Heart left ventricle (tissue), 16 donors: ENCODE measurements at regions not wholly inside any gene's neighbourhood (a gene's known extent, or its start where the extent isn't known, plus 50 kb on each side); places are given as distances from the start of the nearest gene placed in this dataset.

Experiments used
- ATAC-seq, 4 donors: fragments of 200-7000 bp; cut with Tn5 transposase; one replicate each; pipeline ENCODE4 v1.9.1; 2020 to 2022; ENCODE audit warnings: moderate library complexity in 4 of 4, mild to moderate bottlenecking in 3 of 4, moderate number of reproducible peaks in 1 of 4
- DNase-seq, 5 donors: peaks; one replicate each; pipeline ENCODE4 v3.0.0-alpha.2; 2020
- H3K27ac ChIP-seq, 12 donors: fragments of 200-600 bp; sonication (generic) in 4 of 12; one replicate each; pipeline versions ENCODE4 v1.5.0 to v1.8.0; 2016 to 2022; ENCODE audit warnings: mild to moderate bottlenecking in 2 of 12
- H3K27me3 ChIP-seq, 9 donors: fragments of 200-600 bp; sonication (generic) in 2 of 9; one replicate each; pipeline versions ENCODE4 v1.5.1 to v1.8.0; 2016 to 2022; ENCODE audit warnings: mild to moderate bottlenecking in 3 of 9
- H3K36me3 ChIP-seq, 9 donors: fragments of 200-600 bp; sonication (generic) in 2 of 9; one replicate each; pipeline versions ENCODE4 v1.5.0 to v1.8.0; 2018 to 2022; ENCODE audit warnings: mild to moderate bottlenecking in 2 of 9
- H3K4me1 ChIP-seq, 12 donors: fragments of 200-600 bp; sonication (generic) in 4 of 12; one replicate each; pipeline versions ENCODE4 v1.5.0 to v1.8.0; 2016 to 2022; ENCODE audit warnings: mild to moderate bottlenecking in 3 of 12
- H3K4me3 ChIP-seq, 12 donors: fragments of 200-600 bp; sonication (generic) in 4 of 12; one replicate each; pipeline versions ENCODE4 v1.5.0 to v1.8.0; 2017 to 2022; ENCODE audit warnings: mild to moderate bottlenecking in 9 of 12, moderate library complexity in 4 of 12
- H3K9me3 ChIP-seq, 12 donors: fragments of 200-600 bp; sonication (generic) in 4 of 12; one replicate each; pipeline versions ENCODE4 v1.5.0 to v1.8.0; 2016 to 2022; ENCODE audit warnings: mild to moderate bottlenecking in 1 of 12
- POLR2A ChIP-seq, 2 donors: fragments of 450-650 bp; IDR thresholded peaks; one replicate each; pipeline ENCODE4 v1.6.1; 2017; ENCODE audit warnings: antibody characterized with exemption in 2 of 2, mild to moderate bottlenecking in 2 of 2, moderate library complexity in 2 of 2
- WGBS, 4 donors: extraction: QIAGEN DNeasy Blood & Tissue Kit in 2 of 4; methylation state at CpG; one replicate each; pipeline versions ENCODE4 v1.1.5 to v1.1.7; 2013 to 2018; 5-methylcytosine and 5-hydroxymethylcytosine counted together
- intact Hi-C, 10 donors: fragments of 100-400 bp; cut with DNase I; formaldehyde crosslinking; loops; one replicate each; pipeline versions ENCODE4 v1.11.1 to v1.14.2; 2022
- TF ChIP-seq, protein P1 (sequence below), 12 donors: fragments of 200-600 bp; sonication (generic) in 4 of 12; IDR thresholded peaks; one replicate each; pipeline versions ENCODE4 v1.5.0 to v1.8.0; 2018 to 2022; ENCODE audit warnings: antibody characterized with exemption in 12 of 12, mild to moderate bottlenecking in 5 of 12
- donor health status: ischemic (EF 13 %, LVEDD 7.1; RV severe dilation, severe dysfunction).
- donor health status: healthy with polysubstance abuse.
- donor health status: DM: no; HTN: yes; CAD: no.
- donor health status: DM: no; HTN: no; CAD: no.
- donor health status: ischemic (EF 25% LVEDD 6.9; RV normal size, moderate dysfunction).
- donor health status: ischemic (EF 25% LVEDD 5.7; RV mildly dilated, moderate dysfunction).
- donor health status: healthy.
- donor health status: DM: yes; HTN: yes; CAD: no.
- donor health status: ischemic (EF 35%, LVEDD 5.7; RV mildly dilated, moderate dysfunction).
- donor health status: nonischemic (EF 11% LVEDD 7.7; RV severe dilation, severe dysfunction).
- donor health status: DM: yes; HTN: yes; CAD: no.
- donor health status: PGD.
- donor health status: ischemic (EF 29% LVEDD 5.4; RV normal size, mild dysfunction).
- donor health status: nonischemic (EF 23%, LVEDD 6.1; RV moderate dilation, normal function).

- H3K27me3 ChIP-seq = no peaks in the 10 kb centered on the region
- H3K4me3 ChIP-seq = no peak overlapping the region
- TF ChIP-seq POLR2A (IDR thresholded peaks at IDR 0.05) = no peak
- TF ChIP-seq, protein P1, sequence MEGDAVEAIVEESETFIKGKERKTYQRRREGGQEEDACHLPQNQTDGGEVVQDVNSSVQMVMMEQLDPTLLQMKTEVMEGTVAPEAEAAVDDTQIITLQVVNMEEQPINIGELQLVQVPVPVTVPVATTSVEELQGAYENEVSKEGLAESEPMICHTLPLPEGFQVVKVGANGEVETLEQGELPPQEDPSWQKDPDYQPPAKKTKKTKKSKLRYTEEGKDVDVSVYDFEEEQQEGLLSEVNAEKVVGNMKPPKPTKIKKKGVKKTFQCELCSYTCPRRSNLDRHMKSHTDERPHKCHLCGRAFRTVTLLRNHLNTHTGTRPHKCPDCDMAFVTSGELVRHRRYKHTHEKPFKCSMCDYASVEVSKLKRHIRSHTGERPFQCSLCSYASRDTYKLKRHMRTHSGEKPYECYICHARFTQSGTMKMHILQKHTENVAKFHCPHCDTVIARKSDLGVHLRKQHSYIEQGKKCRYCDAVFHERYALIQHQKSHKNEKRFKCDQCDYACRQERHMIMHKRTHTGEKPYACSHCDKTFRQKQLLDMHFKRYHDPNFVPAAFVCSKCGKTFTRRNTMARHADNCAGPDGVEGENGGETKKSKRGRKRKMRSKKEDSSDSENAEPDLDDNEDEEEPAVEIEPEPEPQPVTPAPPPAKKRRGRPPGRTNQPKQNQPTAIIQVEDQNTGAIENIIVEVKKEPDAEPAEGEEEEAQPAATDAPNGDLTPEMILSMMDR (IDR thresholded peaks at IDR 0.05) = no peak
- H3K27ac ChIP-seq = no peak overlapping the region
- H3K36me3 ChIP-seq = no peaks in the 10 kb centered on the region
- H3K9me3 ChIP-seq = peaks cover 0 to 9% (median 5%) of the 10 kb centered on the region in 12 donors
- no peak for ATAC-seq
- peaks cover 0 to 17% (median 1%) of the 10 kb centered on the region in 12 donors for H3K4me1 ChIP-seq
- intact Hi-C loops = loop anchor here in 8 of 10 donors (5.0 to 10.0 kb wide), 4 partner anchors 298 to 393 kb away; partner anchors contain the start of gene TSC22D1 (in 4 of the 8)
- 90 to 94% (median 91%) methylated on average over 8 of the region's 8 CpGs for WGBS, 4 donors
- no peak for DNase-seq
Observed at GRCh38 chr13:44874886-44875630, 114.2 kb downstream of the NUFIP1 start.

GRCh38 chr13:44874176-44874575 lies 115.1 kb downstream of the NUFIP1 start:
- H3K27ac ChIP-seq = no peak overlapping the region
- H3K27me3 ChIP-seq = no peaks in the 10 kb centered on the region
- no peak overlapping the region for H3K4me3 ChIP-seq
- TF ChIP-seq, protein P1 (IDR thresholded peaks at IDR 0.05) = no peak
- no peak for TF ChIP-seq POLR2A (IDR thresholded peaks at IDR 0.05)
- ATAC-seq = no peak
- H3K9me3 ChIP-seq = peaks cover 0 to 9% (median 5%) of the 10 kb centered on the region in 12 donors
- 95 to 98% (median 96%) methylated on average over 7 to 8 of the region's 8 CpGs for WGBS, 4 donors
- H3K36me3 ChIP-seq = no peaks in the 10 kb centered on the region
- no peak for DNase-seq
- intact Hi-C loops = loop anchor here in 6 of 10 donors (10.0 kb wide), 2 partner anchors 299 to 389 kb away; partner anchors contain the start of gene TSC22D1 (in 3 of the 6)
- peaks cover 0 to 18% (median 1%) of the 10 kb centered on the region in 12 donors for H3K4me1 ChIP-seq

- TF ChIP-seq POLR2A (IDR thresholded peaks at IDR 0.05) = no peak
- TF ChIP-seq, protein P1 (IDR thresholded peaks at IDR 0.05) = no peak
- H3K36me3 ChIP-seq = no peaks in the 10 kb centered on the region
- 44 to 56% (median 50%) methylated on average over 8 of the region's 8 CpGs for WGBS, 4 donors
- peaks cover 0 to 18% (median 1%) of the 10 kb centered on the region in 12 donors for H3K4me1 ChIP-seq
- no peak overlapping the region for H3K27ac ChIP-seq
- H3K9me3 ChIP-seq = peaks cover 0 to 9% (median 5%) of the 10 kb centered on the region in 12 donors
- H3K4me3 ChIP-seq = no peak overlapping the region
- ATAC-seq (peak in 2 of 4 donors; percentile 24 to 41), DNase-seq (no peak)
- H3K27me3 ChIP-seq = no peaks in the 10 kb centered on the region
- intact Hi-C loops = loop anchor here in 6 of 10 donors (10.0 kb wide), 2 partner anchors 299 to 389 kb away; partner anchors contain the start of gene TSC22D1 (in 3 of the 6)
Observed at GRCh38 chr13:44873461-44873860, 115.8 kb downstream of the NUFIP1 start.

DNA sequence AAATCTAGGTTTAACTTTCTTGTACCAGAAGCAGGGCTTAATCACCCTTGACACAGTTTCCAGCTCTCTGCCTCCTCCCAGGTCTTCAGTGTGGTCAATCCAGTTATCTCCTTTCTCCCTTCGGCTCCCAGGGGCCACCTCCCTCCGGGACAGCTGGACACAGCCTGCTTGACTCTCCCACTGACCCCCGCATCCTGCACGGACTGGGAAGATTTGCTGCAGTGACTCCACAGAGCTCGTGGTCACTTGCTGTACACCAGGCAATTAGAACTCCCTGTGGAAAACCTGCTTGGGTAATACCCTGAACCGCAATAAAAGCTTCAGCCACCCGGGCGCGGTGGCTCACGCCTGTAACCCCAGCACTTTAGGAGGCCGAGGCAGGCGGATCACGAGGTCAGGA lies 116.5 kb downstream of the NUFIP1 start:
- 79 to 88% (median 81%) methylated on average over 9 to 13 of the region's 13 CpGs for WGBS, 4 donors
- no peaks in the 10 kb centered on the region for H3K27me3 ChIP-seq
- H3K4me1 ChIP-seq = peaks cover 0 to 18% (median 1%) of the 10 kb centered on the region in 12 donors
- no peak overlapping the region for H3K27ac ChIP-seq
- ATAC-seq = no peak
- intact Hi-C loops = loop anchor here in 6 of 10 donors (10.0 kb wide), 2 partner anchors 298 to 388 kb away; partner anchors contain the start of gene TSC22D1 (in 3 of the 6)
- H3K4me3 ChIP-seq = no peak overlapping the region
- no peak for DNase-seq
- peaks cover 0 to 9% (median 5%) of the 10 kb centered on the region in 12 donors for H3K9me3 ChIP-seq
- TF ChIP-seq, protein P1 (IDR thresholded peaks at IDR 0.05) = no peak
- no peak for TF ChIP-seq POLR2A (IDR thresholded peaks at IDR 0.05)
- H3K36me3 ChIP-seq = no peaks in the 10 kb centered on the region
